HL-60 (cell line): ENCODE measurements at regions not wholly inside any gene's neighbourhood (a gene's known extent, or its start where the extent isn't known, plus 50 kb on each side); places are given as distances from the start of the nearest gene placed in this dataset.

Experiments
- DNase-seq, 2 experiments: peaks; one replicate each; pipeline ENCODE4 v3.0.0-alpha.2; 2010 to 2020; ENCODE audit warnings: low read depth in 1 of 2, low spot score in 1 of 2
- H3K27ac ChIP-seq: fragments of 250-450 bp; sonication (Bioruptor Pico); replicated peaks from 2 replicates; pipeline ENCODE4 v1.5.1; 2020; ENCODE audit warnings: mild to moderate bottlenecking, moderate library complexity
- H3K27me3 ChIP-seq: fragments of 250-450 bp; sonication (Bioruptor Pico); 2 replicates; pipeline ENCODE4 v1.5.1; 2021; ENCODE audit warnings: mild to moderate bottlenecking, moderate library complexity; ENCODE audit not compliant: insufficient read depth, poor library complexity, severe bottlenecking
- H3K4me3 ChIP-seq: replicated peaks from 2 replicates; pipeline ENCODE4 v1.5.1; 2011; ENCODE audit warnings: mild to moderate bottlenecking, control low read depth, low read length; ENCODE audit not compliant: insufficient read depth
- CTCF ChIP-seq: IDR thresholded peaks from one replicate; pipeline ENCODE4 v1.5.1; 2011; ENCODE audit warnings: low read length, control low read depth, inconsistent platforms; ENCODE audit not compliant: insufficient read depth
- GABPA ChIP-seq: IDR thresholded peaks from 2 replicates; pipeline ENCODE4 v1.6.1; 2012; ENCODE audit warnings: low read depth
- POLR2AphosphoS5 ChIP-seq: IDR thresholded peaks from 2 replicates; pipeline ENCODE4 v1.6.1; 2012; ENCODE audit warnings: low read depth
- REST ChIP-seq: IDR thresholded peaks from 2 replicates; pipeline ENCODE4 v1.6.1; 2012; ENCODE audit warnings: low read depth; ENCODE audit not compliant: insufficient replicate concordance
- SPI1 ChIP-seq: IDR thresholded peaks from 2 replicates; pipeline ENCODE4 v1.6.1; 2012; ENCODE audit warnings: low read depth, mild to moderate bottlenecking, borderline replicate concordance

- Histone ChIP-seq H3K4me3 (no peak overlapping the region), H3K27me3 (no peaks in the 10 kb centered on the region), H3K27ac (no peak overlapping the region)
- DNase-seq = no peak
- no peak for TF ChIP-seq GABPA
- TF ChIP-seq POLR2AphosphoS5 = no peak
- TF ChIP-seq REST = no peak
- no peak for TF ChIP-seq CTCF
- TF ChIP-seq SPI1 = no peak
These were observed 361.9 kb downstream of the CSNK1G3 start for GRCh38 chr5:123873846-123874245.

GRCh38 chr5:123871373-123871772, 359.4 kb downstream of the CSNK1G3 start:
- H3K27me3 ChIP-seq = no peaks in the 10 kb centered on the region
- no peak for TF ChIP-seq GABPA
- TF ChIP-seq REST = no peak
- TF ChIP-seq CTCF = no peak
- TF ChIP-seq POLR2AphosphoS5 = no peak
- no peak for DNase-seq
- H3K27ac ChIP-seq = no peak overlapping the region
- H3K4me3 ChIP-seq = no peak overlapping the region

GRCh38 chr5:123868881-123869280, 356.9 kb downstream of the CSNK1G3 start:
- no peak for TF ChIP-seq POLR2AphosphoS5
- no peak for TF ChIP-seq SPI1
- no peak for TF ChIP-seq REST
- TF ChIP-seq GABPA = no peak
- no peak for TF ChIP-seq CTCF

More at GRCh38 chr5:123868881-123869280, 356.9 kb downstream of the CSNK1G3 start:
- Histone ChIP-seq H3K27me3 (no peaks in the 10 kb centered on the region), H3K27ac (no peak overlapping the region), H3K4me3 (no peak overlapping the region)
- DNase-seq = no peak
